ENCODE measurements at regions not wholly inside any gene's neighbourhood (a gene's known extent, or its start where the extent isn't known, plus 50 kb on each side); places are given as distances from the start of the nearest gene placed in this dataset.

DNA sequence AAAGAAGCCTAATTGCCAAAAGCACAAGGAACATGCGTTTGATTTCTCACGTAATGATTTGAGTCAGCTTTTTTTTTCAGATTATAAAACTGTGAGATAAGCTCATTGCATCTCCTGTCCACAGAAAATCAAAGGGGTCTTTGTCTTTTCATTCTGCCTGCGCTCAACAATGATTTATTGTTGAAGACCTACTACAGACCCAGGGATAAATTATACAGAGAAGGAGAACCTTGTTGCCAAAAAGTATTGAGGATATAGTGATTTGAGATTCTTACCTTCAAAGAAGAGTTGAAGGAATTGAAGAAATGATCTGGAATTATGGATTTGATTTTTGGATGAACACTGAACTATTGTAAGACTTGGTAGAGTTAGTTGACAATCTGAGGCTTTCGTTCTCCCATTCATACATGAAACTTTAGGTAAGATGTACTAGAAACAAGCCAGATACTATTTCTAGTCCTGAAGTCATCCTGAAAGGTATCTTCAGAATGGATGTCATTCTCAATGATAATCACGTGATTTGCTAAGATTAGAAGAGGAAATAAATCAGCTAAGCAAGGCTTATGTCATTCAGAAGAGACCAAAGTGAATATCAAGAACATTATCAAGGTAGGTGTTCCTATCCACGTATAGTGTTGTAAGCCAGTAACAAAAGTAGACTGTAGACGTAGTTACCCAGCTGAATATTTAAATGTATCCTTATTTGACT lies 71.1 kb upstream of the SCOC start:
- Histone ChIP-seq H3K4me1 (ENCODE audit: control insufficient read depth, insufficient read depth, low read length) (no peaks in the 10 kb centered on the region), H2AFZ (ENCODE audit: control insufficient read depth, low read depth, low read length) (no peak overlapping the region), H3K36me3 (ENCODE audit: control insufficient read depth in 2 of 2, insufficient read depth in 2 of 2, low read length in 1 of 2) (no peaks in the 10 kb centered on the region), H3K79me2 (ENCODE audit: control insufficient read depth, insufficient read depth, low read length) (no peaks in the 10 kb centered on the region), H3K27me3 (replicated peaks in 1 of 2; ENCODE audit: control insufficient read depth in 2 of 2, insufficient read depth in 2 of 2, low read length in 1 of 2) (no peaks in the 10 kb centered on the region; a peak in 1 of 4 replicates), H4K20me1 (ENCODE audit: control insufficient read depth, insufficient read depth) (no peaks in the 10 kb centered on the region), H3K4me3 (no peak overlapping the region), H3K9ac (ENCODE audit: control insufficient read depth, insufficient read depth, low read length) (no peak overlapping the region), H3K4me2 (ENCODE audit: control insufficient read depth, insufficient read depth) (no peak overlapping the region), H3K27ac (ENCODE audit: control insufficient read depth, insufficient read depth) (no peak overlapping the region), H3K9me3 (replicated peaks; ENCODE audit: control insufficient read depth, insufficient read depth, low read length) (no peaks in the 10 kb centered on the region)
- FAIRE-seq (no peak), ATAC-seq (no peak), DNase-seq (ENCODE audit: low read depth, low spot score) (no peak)
- in situ Hi-C loops (cut with MboI) (no loop called here), intact Hi-C loops (cut with micrococcal nuclease; ENCODE audit: unreplicated experiment) (no loop called here)
- POLR2A ChIA-PET: interaction anchor here (0.9 kb wide), 1 partner anchor 8 kb away, joined by 3 read pairs; no protein-coding TSS in a partner anchor
- WGBS (ENCODE audit: insufficient coverage, insufficient replicate concordance, low lambda C conversion rate, missing lambda C conversion rate): 28% methylated on average over 7 of the region's 7 CpGs
- TF ChIP-seq CHD4 (IDR thresholded peaks at IDR 0.05) (no peak), ZNF217 (IDR thresholded peaks at IDR 0.05) (no peak), IRF4 (IDR thresholded peaks at IDR 0.05; ENCODE audit: low read depth, low read length) (no peak), EP300 (IDR thresholded peaks at IDR 0.05; ENCODE audit: borderline replicate concordance in 1 of 2, control insufficient read depth in 1 of 2, low read depth in 2 of 2, low read length in 2 of 2) (no peak)
- SMC1A ChIA-PET (ENCODE audit: uncharacterized antibody, unreplicated experiment): no interaction called here
- no TSS peak for BruUV-seq (replicated peaks)
- CTCF ChIA-PET: interaction anchor here (1.4 kb wide), 1 partner anchor 58 kb away, joined by 4 read pairs; no protein-coding TSS in a partner anchor
- RAD21 ChIA-PET (ENCODE audit: unreplicated experiment): no interaction called here

DNA sequence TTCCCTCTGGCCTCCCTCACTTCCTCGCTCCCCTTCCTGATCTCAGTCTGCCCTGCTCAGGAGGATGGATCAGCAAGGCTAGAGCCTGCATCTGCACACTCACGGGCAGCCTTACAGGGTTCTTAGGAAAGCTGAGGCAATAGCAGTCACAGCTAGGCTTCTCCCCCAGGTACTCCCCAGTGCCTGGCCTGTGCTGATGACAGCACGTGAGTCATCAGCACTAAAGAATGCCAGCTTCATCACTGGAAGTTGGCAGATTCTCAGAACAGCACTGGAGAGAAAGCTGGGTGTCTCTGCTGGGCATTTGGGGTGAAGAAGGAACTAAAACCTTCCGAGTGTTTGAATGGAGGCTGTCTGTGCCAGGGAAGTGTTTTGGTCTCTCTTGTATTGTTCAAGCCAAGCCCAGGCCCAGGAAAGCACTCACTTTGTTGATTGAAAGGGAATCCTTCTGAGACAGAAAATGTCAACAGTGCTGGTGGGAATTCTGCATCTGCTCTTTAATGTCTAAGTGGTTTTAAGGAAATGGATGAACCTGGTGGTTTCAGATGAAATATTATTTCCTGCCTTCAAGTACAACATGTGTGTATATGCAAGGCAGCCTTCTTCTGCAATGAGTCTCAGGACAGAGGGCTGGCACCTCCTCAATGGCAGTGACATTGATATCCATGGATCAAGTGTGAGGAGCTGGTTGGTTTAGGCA lies 73.0 kb upstream of the SCOC start:
- Histone ChIP-seq H4K20me1 (ENCODE audit: control insufficient read depth, insufficient read depth) (no peaks in the 10 kb centered on the region), H3K4me1 (ENCODE audit: control insufficient read depth, insufficient read depth, low read length) (no peaks in the 10 kb centered on the region), H2AFZ (ENCODE audit: control insufficient read depth, low read depth, low read length) (no peak overlapping the region), H3K9me3 (replicated peaks; ENCODE audit: control insufficient read depth, insufficient read depth, low read length) (no peaks in the 10 kb centered on the region), H3K36me3 (ENCODE audit: control insufficient read depth in 2 of 2, insufficient read depth in 2 of 2, low read length in 1 of 2) (no peaks in the 10 kb centered on the region), H3K79me2 (ENCODE audit: control insufficient read depth, insufficient read depth, low read length) (no peaks in the 10 kb centered on the region), H3K27me3 (replicated peaks in 1 of 2; ENCODE audit: control insufficient read depth in 2 of 2, insufficient read depth in 2 of 2, low read length in 1 of 2) (no peaks in the 10 kb centered on the region), H3K27ac (ENCODE audit: control insufficient read depth, insufficient read depth) (no peak overlapping the region), H3K9ac (ENCODE audit: control insufficient read depth, insufficient read depth, low read length) (no peak overlapping the region), H3K4me2 (ENCODE audit: control insufficient read depth, insufficient read depth) (no peak overlapping the region), H3K4me3 (no peak overlapping the region)
- ChIA-PET CTCF (no interaction called here), RAD21 (ENCODE audit: unreplicated experiment) (no interaction called here), POLR2A (no interaction called here), SMC1A (ENCODE audit: uncharacterized antibody, unreplicated experiment) (interaction anchor here (0.6 kb wide), 1 partner anchor 543 kb away, joined by 3 read pairs; no protein-coding TSS in a partner anchor)
- intact Hi-C loops (cut with micrococcal nuclease; ENCODE audit: unreplicated experiment): no loop called here
- FAIRE-seq (no peak), DNase-seq (ENCODE audit: low read depth, low spot score) (no peak), ATAC-seq (no peak)
- no TSS peak for BruUV-seq (replicated peaks)
- in situ Hi-C loops (cut with MboI): no loop called here
- WGBS (ENCODE audit: insufficient coverage, insufficient replicate concordance, low lambda C conversion rate, missing lambda C conversion rate): 14% methylated on average over 4 of the region's 4 CpGs
- TF ChIP-seq HDGF (IDR thresholded peaks at IDR 0.05) (no peak), JUND (IDR thresholded peaks at IDR 0.05; ENCODE audit: low read depth, low read length) (no peak), SIX5 (IDR thresholded peaks at IDR 0.05; ENCODE audit: low read depth, low read length, severe bottlenecking) (no peak)
- TF ChIP-seq, protein P1, sequence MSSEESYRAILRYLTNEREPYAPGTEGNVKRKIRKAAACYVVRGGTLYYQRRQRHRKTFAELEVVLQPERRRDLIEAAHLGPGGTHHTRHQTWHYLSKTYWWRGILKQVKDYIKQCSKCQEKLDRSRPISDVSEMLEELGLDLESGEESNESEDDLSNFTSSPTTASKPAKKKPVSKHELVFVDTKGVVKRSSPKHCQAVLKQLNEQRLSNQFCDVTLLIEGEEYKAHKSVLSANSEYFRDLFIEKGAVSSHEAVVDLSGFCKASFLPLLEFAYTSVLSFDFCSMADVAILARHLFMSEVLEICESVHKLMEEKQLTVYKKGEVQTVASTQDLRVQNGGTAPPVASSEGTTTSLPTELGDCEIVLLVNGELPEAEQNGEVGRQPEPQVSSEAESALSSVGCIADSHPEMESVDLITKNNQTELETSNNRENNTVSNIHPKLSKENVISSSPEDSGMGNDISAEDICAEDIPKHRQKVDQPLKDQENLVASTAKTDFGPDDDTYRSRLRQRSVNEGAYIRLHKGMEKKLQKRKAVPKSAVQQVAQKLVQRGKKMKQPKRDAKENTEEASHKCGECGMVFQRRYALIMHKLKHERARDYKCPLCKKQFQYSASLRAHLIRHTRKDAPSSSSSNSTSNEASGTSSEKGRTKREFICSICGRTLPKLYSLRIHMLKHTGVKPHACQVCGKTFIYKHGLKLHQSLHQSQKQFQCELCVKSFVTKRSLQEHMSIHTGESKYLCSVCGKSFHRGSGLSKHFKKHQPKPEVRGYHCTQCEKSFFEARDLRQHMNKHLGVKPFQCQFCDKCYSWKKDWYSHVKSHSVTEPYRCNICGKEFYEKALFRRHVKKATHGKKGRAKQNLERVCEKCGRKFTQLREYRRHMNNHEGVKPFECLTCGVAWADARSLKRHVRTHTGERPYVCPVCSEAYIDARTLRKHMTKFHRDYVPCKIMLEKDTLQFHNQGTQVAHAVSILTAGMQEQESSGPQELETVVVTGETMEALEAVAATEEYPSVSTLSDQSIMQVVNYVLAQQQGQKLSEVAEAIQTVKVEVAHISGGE (CRISPR knock-in tag; IDR thresholded peaks at IDR 0.05): no peak
- TF ChIP-seq, protein P2, sequence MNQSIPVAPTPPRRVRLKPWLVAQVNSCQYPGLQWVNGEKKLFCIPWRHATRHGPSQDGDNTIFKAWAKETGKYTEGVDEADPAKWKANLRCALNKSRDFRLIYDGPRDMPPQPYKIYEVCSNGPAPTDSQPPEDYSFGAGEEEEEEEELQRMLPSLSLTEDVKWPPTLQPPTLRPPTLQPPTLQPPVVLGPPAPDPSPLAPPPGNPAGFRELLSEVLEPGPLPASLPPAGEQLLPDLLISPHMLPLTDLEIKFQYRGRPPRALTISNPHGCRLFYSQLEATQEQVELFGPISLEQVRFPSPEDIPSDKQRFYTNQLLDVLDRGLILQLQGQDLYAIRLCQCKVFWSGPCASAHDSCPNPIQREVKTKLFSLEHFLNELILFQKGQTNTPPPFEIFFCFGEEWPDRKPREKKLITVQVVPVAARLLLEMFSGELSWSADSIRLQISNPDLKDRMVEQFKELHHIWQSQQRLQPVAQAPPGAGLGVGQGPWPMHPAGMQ (IDR thresholded peaks at IDR 0.05; ENCODE audit: borderline replicate concordance): no peak

Measured in GM12878 (cell line).